ENCODE measurements at regions not wholly inside any gene's neighbourhood (a gene's known extent, or its start where the extent isn't known, plus 50 kb on each side); places are given as distances from the start of the nearest gene placed in this dataset.

GRCh38 chr10:52451817-52452216 lies 137.7 kb downstream of the DKK1 start:
- H3K4me3 ChIP-seq (ENCODE audit: low read depth, low read length): no peak overlapping the region

DNA sequence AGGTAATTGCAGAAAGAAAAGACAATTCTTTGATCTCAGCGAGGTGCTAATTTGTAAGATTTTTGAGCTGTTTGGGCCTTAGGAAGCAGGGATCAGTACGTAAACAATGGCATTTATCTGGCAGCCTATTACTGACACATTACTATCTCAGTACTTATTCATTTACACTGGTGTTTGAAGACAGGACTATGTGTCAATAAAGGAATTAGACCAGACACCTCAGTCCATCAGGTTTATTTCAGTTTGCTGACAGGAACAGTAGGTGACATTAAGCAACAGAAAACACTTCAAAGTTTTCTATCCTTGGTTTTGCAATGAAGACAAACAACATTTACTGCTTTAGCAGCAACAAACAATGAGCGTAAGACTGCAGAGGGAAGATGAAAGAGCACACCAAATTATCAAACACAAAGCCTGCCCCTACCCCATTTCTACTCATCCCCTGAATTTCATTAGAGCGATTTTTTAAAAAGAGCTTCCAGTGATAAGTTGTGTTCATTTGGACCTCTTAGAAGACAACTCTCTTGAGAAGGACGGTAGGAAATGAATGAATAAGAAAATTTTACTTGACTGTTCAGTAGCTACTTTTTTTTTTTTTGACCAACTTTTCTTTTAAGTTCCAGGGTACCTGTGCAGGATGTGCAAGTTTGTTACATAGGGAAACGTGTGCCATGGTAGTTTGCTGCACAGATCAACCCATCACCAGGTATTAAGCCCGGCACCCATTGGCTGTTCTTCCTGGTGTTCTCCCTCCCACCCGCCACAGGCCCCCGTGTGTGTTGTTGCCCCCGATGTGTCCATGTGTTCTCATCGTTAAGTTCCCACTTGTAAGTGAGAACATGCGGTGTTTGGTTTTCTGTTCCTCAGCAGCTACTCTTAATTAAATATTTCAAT lies 138.8 kb downstream of the DKK1 start:
- Histone ChIP-seq H3K4me3 (ENCODE audit: low read depth, low read length) (no peak overlapping the region), H3K27me3 (ENCODE audit: control insufficient read depth, insufficient read depth, low read length) (no peaks in the 10 kb centered on the region), H3K36me3 (ENCODE audit: control insufficient read depth, insufficient read depth, low read length) (no peaks in the 10 kb centered on the region)
- TF ChIP-seq, protein P1, sequence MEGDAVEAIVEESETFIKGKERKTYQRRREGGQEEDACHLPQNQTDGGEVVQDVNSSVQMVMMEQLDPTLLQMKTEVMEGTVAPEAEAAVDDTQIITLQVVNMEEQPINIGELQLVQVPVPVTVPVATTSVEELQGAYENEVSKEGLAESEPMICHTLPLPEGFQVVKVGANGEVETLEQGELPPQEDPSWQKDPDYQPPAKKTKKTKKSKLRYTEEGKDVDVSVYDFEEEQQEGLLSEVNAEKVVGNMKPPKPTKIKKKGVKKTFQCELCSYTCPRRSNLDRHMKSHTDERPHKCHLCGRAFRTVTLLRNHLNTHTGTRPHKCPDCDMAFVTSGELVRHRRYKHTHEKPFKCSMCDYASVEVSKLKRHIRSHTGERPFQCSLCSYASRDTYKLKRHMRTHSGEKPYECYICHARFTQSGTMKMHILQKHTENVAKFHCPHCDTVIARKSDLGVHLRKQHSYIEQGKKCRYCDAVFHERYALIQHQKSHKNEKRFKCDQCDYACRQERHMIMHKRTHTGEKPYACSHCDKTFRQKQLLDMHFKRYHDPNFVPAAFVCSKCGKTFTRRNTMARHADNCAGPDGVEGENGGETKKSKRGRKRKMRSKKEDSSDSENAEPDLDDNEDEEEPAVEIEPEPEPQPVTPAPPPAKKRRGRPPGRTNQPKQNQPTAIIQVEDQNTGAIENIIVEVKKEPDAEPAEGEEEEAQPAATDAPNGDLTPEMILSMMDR (IDR thresholded peaks at IDR 0.05; ENCODE audit: insufficient read depth, low read length, poor library complexity, severe bottlenecking): no peak
- DNase-seq (ENCODE audit: low read depth): no peak

More at GRCh38 chr10:52451817-52452216, 137.7 kb downstream of the DKK1 start:
- no peak for DNase-seq (ENCODE audit: low read depth)
- TF ChIP-seq, protein P1 (IDR thresholded peaks at IDR 0.05; ENCODE audit: insufficient read depth, low read length, poor library complexity, severe bottlenecking): no peak
- Histone ChIP-seq H3K36me3 (ENCODE audit: control insufficient read depth, insufficient read depth, low read length) (no peaks in the 10 kb centered on the region), H3K27me3 (ENCODE audit: control insufficient read depth, insufficient read depth, low read length) (no peaks in the 10 kb centered on the region)

- Histone ChIP-seq H3K27me3 (ENCODE audit: control insufficient read depth, insufficient read depth, low read length) (no peaks in the 10 kb centered on the region), H3K4me3 (ENCODE audit: low read depth, low read length) (no peak overlapping the region)
Measured at GRCh38 chr10:52453501-52453900, 139.4 kb downstream of the DKK1 start.

DNA sequence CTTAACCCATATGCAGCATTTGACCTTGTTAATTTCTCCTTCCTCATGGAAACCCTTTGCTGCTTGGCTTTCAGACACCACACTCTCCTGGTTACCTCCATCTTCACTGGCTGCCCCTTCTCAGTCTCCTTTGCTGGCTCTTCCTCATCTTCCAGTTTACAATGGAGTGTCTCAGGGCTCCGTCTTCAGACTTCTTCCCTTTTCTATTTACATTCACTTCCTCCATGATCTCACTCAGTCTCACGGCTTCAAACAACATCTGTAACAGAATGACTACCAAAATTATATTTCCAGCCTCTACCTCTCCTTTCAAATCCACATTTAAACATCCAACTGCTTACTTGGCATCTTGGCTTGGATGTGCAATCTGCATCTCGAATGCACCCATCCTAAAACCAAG lies 140.4 kb downstream of the DKK1 start:
- Histone ChIP-seq H3K36me3 (ENCODE audit: control insufficient read depth, insufficient read depth, low read length) (no peaks in the 10 kb centered on the region), H3K4me3 (ENCODE audit: low read depth, low read length) (no peak overlapping the region), H3K27me3 (ENCODE audit: control insufficient read depth, insufficient read depth, low read length) (no peaks in the 10 kb centered on the region)
- DNase-seq (ENCODE audit: low read depth): no peak
- TF ChIP-seq, protein P1 (IDR thresholded peaks at IDR 0.05; ENCODE audit: insufficient read depth, low read length, poor library complexity, severe bottlenecking): no peak

More at GRCh38 chr10:52453501-52453900, 139.4 kb downstream of the DKK1 start:
- TF ChIP-seq, protein P1 (IDR thresholded peaks at IDR 0.05; ENCODE audit: insufficient read depth, low read length, poor library complexity, severe bottlenecking): no peak
- DNase-seq (ENCODE audit: low read depth): no peak
- H3K36me3 ChIP-seq (ENCODE audit: control insufficient read depth, insufficient read depth, low read length): no peaks in the 10 kb centered on the region

DNA sequence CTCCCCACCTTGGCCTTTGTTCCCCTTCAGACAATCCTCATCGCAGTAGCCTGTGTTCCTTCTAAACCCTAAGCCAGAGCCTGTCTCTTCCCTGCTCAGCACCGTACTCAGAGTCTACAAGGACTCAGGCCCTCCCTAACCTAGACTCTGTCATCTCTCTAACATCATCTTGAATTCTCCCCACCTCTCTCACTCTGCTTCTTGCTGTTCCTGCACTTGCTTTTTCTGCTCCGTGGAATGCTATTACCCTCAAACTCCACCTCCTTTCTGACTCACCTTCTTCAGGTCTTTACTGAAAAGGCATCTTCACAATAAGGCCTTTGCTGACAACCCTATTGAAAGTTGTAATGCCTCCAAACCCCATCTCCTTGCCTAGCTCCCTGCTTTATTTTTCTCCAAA lies 141.0 kb downstream of the DKK1 start:
- Histone ChIP-seq H3K4me3 (ENCODE audit: low read depth, low read length) (no peak overlapping the region), H3K36me3 (ENCODE audit: control insufficient read depth, insufficient read depth, low read length) (no peaks in the 10 kb centered on the region), H3K27me3 (ENCODE audit: control insufficient read depth, insufficient read depth, low read length) (no peaks in the 10 kb centered on the region)
- no peak for DNase-seq (ENCODE audit: low read depth)
- TF ChIP-seq, protein P1 (IDR thresholded peaks at IDR 0.05; ENCODE audit: insufficient read depth, low read length, poor library complexity, severe bottlenecking): no peak
